ENCODE measurements at regions not wholly inside any gene's neighbourhood (a gene's known extent, or its start where the extent isn't known, plus 50 kb on each side); places are given as distances from the start of the nearest gene placed in this dataset.

DNA sequence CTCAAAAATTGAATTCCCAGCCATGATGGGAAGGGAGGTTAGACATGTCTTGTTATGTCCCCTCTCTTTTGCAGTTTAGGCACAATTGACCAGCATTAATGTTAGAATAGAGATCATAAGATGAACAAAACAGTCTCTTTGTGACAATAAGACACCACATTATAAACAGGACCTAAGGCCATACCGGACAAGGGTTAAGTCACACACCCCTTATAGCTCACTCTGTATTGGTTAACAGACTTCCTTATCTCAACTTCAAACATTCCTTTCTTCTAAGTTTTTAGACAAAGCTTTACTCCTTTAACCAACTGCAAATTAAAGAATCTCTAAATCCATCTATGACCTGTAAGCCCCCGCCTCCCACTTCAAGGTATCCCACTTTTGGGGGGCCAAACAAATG lies 81.1 kb upstream of the CPM start:
- TF ChIP-seq, protein P1, sequence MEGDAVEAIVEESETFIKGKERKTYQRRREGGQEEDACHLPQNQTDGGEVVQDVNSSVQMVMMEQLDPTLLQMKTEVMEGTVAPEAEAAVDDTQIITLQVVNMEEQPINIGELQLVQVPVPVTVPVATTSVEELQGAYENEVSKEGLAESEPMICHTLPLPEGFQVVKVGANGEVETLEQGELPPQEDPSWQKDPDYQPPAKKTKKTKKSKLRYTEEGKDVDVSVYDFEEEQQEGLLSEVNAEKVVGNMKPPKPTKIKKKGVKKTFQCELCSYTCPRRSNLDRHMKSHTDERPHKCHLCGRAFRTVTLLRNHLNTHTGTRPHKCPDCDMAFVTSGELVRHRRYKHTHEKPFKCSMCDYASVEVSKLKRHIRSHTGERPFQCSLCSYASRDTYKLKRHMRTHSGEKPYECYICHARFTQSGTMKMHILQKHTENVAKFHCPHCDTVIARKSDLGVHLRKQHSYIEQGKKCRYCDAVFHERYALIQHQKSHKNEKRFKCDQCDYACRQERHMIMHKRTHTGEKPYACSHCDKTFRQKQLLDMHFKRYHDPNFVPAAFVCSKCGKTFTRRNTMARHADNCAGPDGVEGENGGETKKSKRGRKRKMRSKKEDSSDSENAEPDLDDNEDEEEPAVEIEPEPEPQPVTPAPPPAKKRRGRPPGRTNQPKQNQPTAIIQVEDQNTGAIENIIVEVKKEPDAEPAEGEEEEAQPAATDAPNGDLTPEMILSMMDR (IDR thresholded peaks at IDR 0.05; ENCODE audit: low read depth, low read length) = no peak
- no peak for TF ChIP-seq POLR2A (IDR thresholded peaks at IDR 0.05; ENCODE audit: extremely low read depth, insufficient read length)
